Sigmoid colon (tissue), 4 donors: ENCODE measurements at regions not wholly inside any gene's neighbourhood (a gene's known extent, or its start where the extent isn't known, plus 50 kb on each side); places are given as distances from the start of the nearest gene placed in this dataset.

Experiments
- CTCF ChIP-seq, 4 experiments: fragments of 450-650 bp in 3 of 4; fragments of 200-600 bp in 1 of 4; IDR thresholded peaks; one replicate each; pipeline ENCODE4 v1.5.1; 2016 to 2019; ENCODE audit warnings: antibody characterized with exemption in 4 of 4, mild to moderate bottlenecking in 3 of 4, moderate library complexity in 2 of 4
- POLR2AphosphoS5 ChIP-seq, 4 donors: sonication (generic); formaldehyde crosslinking; IDR thresholded peaks; one replicate each; pipeline ENCODE4 v1.6.1; 2017; ENCODE audit warnings: antibody characterized with exemption in 4 of 4

GRCh38 chr4:163621821-163622220 is 127.3 kb downstream of the TMA16 start:
- TF ChIP-seq CTCF (IDR thresholded peaks at IDR 0.05) (no peak), POLR2AphosphoS5 (IDR thresholded peaks at IDR 0.05) (no peak)
